ENCODE measurements at regions not wholly inside any gene's neighbourhood (a gene's known extent, or its start where the extent isn't known, plus 50 kb on each side); places are given as distances from the start of the nearest gene placed in this dataset.

GRCh38 chr15:70523616-70524015 is 239.7 kb downstream of the UACA start:
- H3K36me3 ChIP-seq (ENCODE audit: control insufficient read depth in 1 of 2, insufficient read depth in 2 of 2, low read length in 2 of 2) = no peaks in the 10 kb centered on the region
- TF ChIP-seq ZNF274 (IDR thresholded peaks at IDR 0.05; ENCODE audit: low read depth, low read length) (no peak), REST (IDR thresholded peaks at IDR 0.05; ENCODE audit: low read depth) (no peak), CBX3 (IDR thresholded peaks at IDR 0.05; ENCODE audit: low read depth) (no peak), YY1 (IDR thresholded peaks at IDR 0.05; ENCODE audit: extremely low read depth, insufficient replicate concordance, low read depth, low read length) (no peak), CEBPB (IDR thresholded peaks at IDR 0.05; ENCODE audit: low read depth) (no peak)
- H3K4me2 ChIP-seq (ENCODE audit: low read length) = no peak overlapping the region
- H3K9ac ChIP-seq (ENCODE audit: low read length) = no peak overlapping the region
- ChIA-PET CTCF (no interaction called here), POLR2A (no interaction called here), RAD21 (ENCODE audit: low non-redundant PET in 1 of 2, low total read pairs in 2 of 2, uncharacterized antibody in 2 of 2, unreplicated experiment in 2 of 2) (no interaction called here)
- no peak overlapping the region for H3K4me3 ChIP-seq (replicated peaks in 1 of 2; ENCODE audit: low read depth in 1 of 2, low read length in 2 of 2)
- peaks cover 28 to 30% of the 10 kb centered on the region in 2 experiments for H3K4me1 ChIP-seq (ENCODE audit: control insufficient read depth in 1 of 2, insufficient read depth in 2 of 2, low read length in 2 of 2)
- H2AFZ ChIP-seq (ENCODE audit: low read depth, low read length, poor library complexity, severe bottlenecking) = no peak overlapping the region
- ATAC-seq = no peak
- no TSS peak for BruUV-seq (replicated peaks)
- DNase-seq (ENCODE audit: low read depth, low spot score) = no peak
- no peaks in the 10 kb centered on the region for H3K9me2 ChIP-seq (ENCODE audit: insufficient read depth)
- no peaks in the 10 kb centered on the region for H3K79me2 ChIP-seq (ENCODE audit: insufficient read depth, low read length)
- H4K20me1 ChIP-seq (ENCODE audit: insufficient read depth) = no peaks in the 10 kb centered on the region
- no peak overlapping the region for H3K27ac ChIP-seq (ENCODE audit: low read depth, low read length)
- H3K27me3 ChIP-seq (ENCODE audit: insufficient read depth, low read length) = peaks cover 60% of the 10 kb centered on the region
- intact Hi-C loops (cut with micrococcal nuclease) = no loop called here
- H3K9me3 ChIP-seq (ENCODE audit: control insufficient read depth in 1 of 2, insufficient read depth in 1 of 2, low read depth in 1 of 2, low read length in 2 of 2) = no peaks in the 10 kb centered on the region

- no peaks in the 10 kb centered on the region for H3K9me2 ChIP-seq (ENCODE audit: insufficient read depth)
- ChIA-PET CTCF (no interaction called here), POLR2A (no interaction called here)
Measured at GRCh38 chr15:70523192-70523591, 240.2 kb downstream of the UACA start.

More at GRCh38 chr15:70523192-70523591, 240.2 kb downstream of the UACA start:
- DNase-seq (ENCODE audit: low read depth, low spot score) = no peak
- BruUV-seq (replicated peaks) = no TSS peak
- ATAC-seq = no peak
- Histone ChIP-seq H2AFZ (ENCODE audit: low read depth, low read length, poor library complexity, severe bottlenecking) (no peak overlapping the region), H3K9ac (ENCODE audit: low read length) (no peak overlapping the region), H3K79me2 (ENCODE audit: insufficient read depth, low read length) (no peaks in the 10 kb centered on the region), H3K27me3 (ENCODE audit: insufficient read depth, low read length) (peaks cover 61% of the 10 kb centered on the region), H3K9me3 (ENCODE audit: control insufficient read depth in 1 of 2, insufficient read depth in 1 of 2, low read depth in 1 of 2, low read length in 2 of 2) (no peaks in the 10 kb centered on the region), H4K20me1 (ENCODE audit: insufficient read depth) (no peaks in the 10 kb centered on the region), H3K27ac (ENCODE audit: low read depth, low read length) (no peak overlapping the region), H3K4me2 (ENCODE audit: low read length) (no peak overlapping the region), H3K36me3 (ENCODE audit: control insufficient read depth in 1 of 2, insufficient read depth in 2 of 2, low read length in 2 of 2) (no peaks in the 10 kb centered on the region), H3K4me1 (ENCODE audit: control insufficient read depth in 1 of 2, insufficient read depth in 2 of 2, low read length in 2 of 2) (peaks cover 25 to 26% of the 10 kb centered on the region in 2 experiments), H3K4me3 (replicated peaks in 1 of 2; ENCODE audit: low read depth in 1 of 2, low read length in 2 of 2) (no peak overlapping the region)
- RAD21 ChIA-PET (ENCODE audit: low non-redundant PET in 1 of 2, low total read pairs in 2 of 2, uncharacterized antibody in 2 of 2, unreplicated experiment in 2 of 2) = no interaction called here
- intact Hi-C loops (cut with micrococcal nuclease) = no loop called here
- no peak for TF ChIP-seq ZFX (IDR thresholded peaks at IDR 0.05)
- TF ChIP-seq ATF3 (IDR thresholded peaks at IDR 0.05) = no peak
- no peak for TF ChIP-seq RAD21 (IDR thresholded peaks at IDR 0.05; ENCODE audit: low read depth)
- no peak for TF ChIP-seq SP1 (IDR thresholded peaks at IDR 0.05; ENCODE audit: low read depth)
- no peak for TF ChIP-seq JUND (IDR thresholded peaks at IDR 0.05)
- no peak for TF ChIP-seq POLR2AphosphoS5 (IDR thresholded peaks at IDR 0.05; ENCODE audit: low read depth, low read length)
